Loucy (cell line): ENCODE measurements at regions not wholly inside any gene's neighbourhood (a gene's known extent, or its start where the extent isn't known, plus 50 kb on each side); places are given as distances from the start of the nearest gene placed in this dataset.

Experiments
- H2AFZ ChIP-seq: fragments of 200-600 bp; sonication (generic); 2 replicates; pipeline ENCODE4 v1.6.0; 2016; ENCODE audit warnings: antibody characterized with exemption, mild to moderate bottlenecking, low read length, moderate library complexity
- H3F3A ChIP-seq: fragments of 200-600 bp; 2 replicates; pipeline ENCODE4 v1.6.0; 2016; ENCODE audit warnings: antibody characterized with exemption, low read depth, mild to moderate bottlenecking
- H3K27me3 ChIP-seq: fragments of 200-600 bp; sonication (generic); 2 replicates; pipeline ENCODE4 v1.6.1; 2014; ENCODE audit warnings: low read length, mild to moderate bottlenecking; ENCODE audit not compliant: insufficient read depth, poor library complexity, severe bottlenecking
- H3K36me3 ChIP-seq: fragments of 200-600 bp; sonication (generic); 2 replicates; pipeline ENCODE4 v1.6.1; 2016; ENCODE audit warnings: low read length; ENCODE audit not compliant: insufficient read depth
- H3K4me1 ChIP-seq: fragments of 200-600 bp; sonication (generic); 2 replicates; pipeline ENCODE4 v1.5.1; 2014; ENCODE audit warnings: low read length, mild to moderate bottlenecking; ENCODE audit not compliant: insufficient read depth, poor library complexity, severe bottlenecking
- H3K4me2 ChIP-seq: fragments of 200-600 bp; sonication (generic); 2 replicates; pipeline ENCODE4 v1.6.0; 2014; ENCODE audit warnings: antibody characterized with exemption, low read length, low read depth, mild to moderate bottlenecking; ENCODE audit not compliant: poor library complexity, severe bottlenecking
- H3K4me3 ChIP-seq: fragments of 200-600 bp; sonication (generic); 2 replicates; pipeline ENCODE4 v1.5.1; 2014; ENCODE audit warnings: low read length, mild to moderate bottlenecking, mixed read lengths; ENCODE audit not compliant: poor library complexity, severe bottlenecking
- H3K79me2 ChIP-seq: fragments of 200-600 bp; sonication (generic); 2 replicates; pipeline ENCODE4 v1.6.1; 2014; ENCODE audit warnings: low read length; ENCODE audit not compliant: insufficient read depth
- H3K9ac ChIP-seq: fragments of 200-600 bp; sonication (generic); 2 replicates; pipeline ENCODE4 v1.6.0; 2014; ENCODE audit warnings: mild to moderate bottlenecking, low read depth, low read length, moderate library complexity; ENCODE audit not compliant: poor library complexity, severe bottlenecking
- H3K9me2 ChIP-seq: fragments of 200-600 bp; sonication (generic); replicated peaks from 2 replicates; pipeline ENCODE4 v1.6.1; 2016; ENCODE audit warnings: low read depth, low read length, mixed read lengths
- H3K9me3 ChIP-seq: fragments of 200-600 bp; sonication (generic); 2 replicates; pipeline ENCODE4 v1.6.1; 2014; ENCODE audit warnings: mild to moderate bottlenecking, antibody characterized with exemption, low read length, low read depth; ENCODE audit not compliant: insufficient read depth
- H4K20me1 ChIP-seq: fragments of 200-600 bp; sonication (generic); 2 replicates; pipeline ENCODE4 v1.6.0; 2014; ENCODE audit warnings: antibody characterized with exemption, low read length, mild to moderate bottlenecking; ENCODE audit not compliant: insufficient read depth, poor library complexity, severe bottlenecking
- CTCF ChIP-seq: fragments of 200-600 bp; sonication (generic); conservative IDR thresholded peaks from 2 replicates; pipeline ENCODE4 v1.5.1; 2014; ENCODE audit warnings: mild to moderate bottlenecking, antibody characterized with exemption, low read length
- EZH2phosphoT487 ChIP-seq: fragments of 200-600 bp; IDR thresholded peaks from 2 replicates; pipeline ENCODE4 v1.6.1; 2018; ENCODE audit warnings: antibody characterized with exemption, mild to moderate bottlenecking, moderate library complexity, borderline replicate concordance

GRCh38 chr19:34832581-34833112 is 59.6 kb upstream of the ZNF599 start:
- no peaks in the 10 kb centered on the region for H3K9me2 ChIP-seq
- no peak overlapping the region for H2AFZ ChIP-seq
- H3K9me3 ChIP-seq, result no peaks in the 10 kb centered on the region
- H3K27me3 ChIP-seq, result no peaks in the 10 kb centered on the region
- no peak overlapping the region for H3K9ac ChIP-seq
- no peaks in the 10 kb centered on the region for H3K36me3 ChIP-seq
- no peaks in the 10 kb centered on the region for H3F3A ChIP-seq
- H3K4me2 ChIP-seq, result no peak overlapping the region
- no peak for TF ChIP-seq CTCF
- no peak for TF ChIP-seq EZH2phosphoT487
- H3K4me1 ChIP-seq, result peaks cover 7% of the 10 kb centered on the region
- no peak overlapping the region for H3K4me3 ChIP-seq
- H3K79me2 ChIP-seq, result no peaks in the 10 kb centered on the region
- no peaks in the 10 kb centered on the region for H4K20me1 ChIP-seq

DNA sequence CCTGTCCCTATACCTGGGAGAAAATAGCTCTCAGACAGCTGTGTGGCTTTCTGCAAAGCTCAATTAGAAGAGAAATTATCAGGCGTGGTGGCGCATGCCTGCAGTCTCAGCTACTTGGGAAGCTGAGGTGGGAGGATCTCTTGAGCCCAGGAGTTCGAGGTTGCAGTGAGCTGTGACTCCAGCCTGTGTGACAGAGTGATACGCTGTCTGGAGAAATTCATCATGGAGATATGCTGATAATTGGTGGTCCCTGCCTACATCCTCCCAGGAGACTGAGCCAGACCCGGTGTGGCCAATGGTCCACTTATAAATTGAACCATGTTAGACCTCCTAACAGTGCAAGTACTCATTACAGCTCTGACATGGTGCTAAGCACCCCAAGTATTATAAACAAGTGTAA is 58.7 kb upstream of the ZNF599 start:
- no peak overlapping the region for H3K4me3 ChIP-seq
- H3K79me2 ChIP-seq, result no peaks in the 10 kb centered on the region
- no peaks in the 10 kb centered on the region for H3K36me3 ChIP-seq
- no peaks in the 10 kb centered on the region for H3K9me2 ChIP-seq
- H3K4me1 ChIP-seq, result no peaks in the 10 kb centered on the region
- H3F3A ChIP-seq, result no peaks in the 10 kb centered on the region
- no peaks in the 10 kb centered on the region for H3K27me3 ChIP-seq
- H3K9ac ChIP-seq, result no peak overlapping the region
- TF ChIP-seq EZH2phosphoT487 (no peak), CTCF (no peak)
- no peak overlapping the region for H2AFZ ChIP-seq
- no peaks in the 10 kb centered on the region for H4K20me1 ChIP-seq
- H3K9me3 ChIP-seq, result no peaks in the 10 kb centered on the region
- H3K4me2 ChIP-seq, result no peak overlapping the region

DNA sequence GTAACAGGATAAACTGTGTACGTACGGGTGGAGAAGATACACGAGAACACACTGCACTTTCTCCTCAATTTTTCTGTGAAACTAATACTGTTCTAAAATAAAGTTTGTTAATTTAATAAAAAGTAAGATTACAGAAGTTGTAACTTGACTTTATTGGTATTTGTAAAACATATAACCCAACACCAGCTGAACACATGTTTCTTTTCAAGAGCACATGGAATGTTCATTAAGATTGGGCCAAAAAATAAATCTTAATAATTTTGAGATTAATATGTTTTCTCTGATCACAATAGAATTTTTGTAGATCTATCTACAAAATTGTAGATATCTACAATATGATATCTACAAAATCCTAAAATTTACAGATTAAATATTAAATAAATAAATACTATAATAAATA is 55.1 kb upstream of the ZNF599 start:
- Histone ChIP-seq H3K4me3 (no peak overlapping the region), H3K36me3 (no peaks in the 10 kb centered on the region), H3K4me2 (no peak overlapping the region), H3K79me2 (no peaks in the 10 kb centered on the region), H4K20me1 (no peaks in the 10 kb centered on the region), H3K27me3 (no peaks in the 10 kb centered on the region), H3F3A (no peaks in the 10 kb centered on the region), H3K4me1 (no peaks in the 10 kb centered on the region), H2AFZ (no peak overlapping the region), H3K9me2 (no peaks in the 10 kb centered on the region), H3K9ac (no peak overlapping the region), H3K9me3 (no peaks in the 10 kb centered on the region)
- TF ChIP-seq EZH2phosphoT487 (no peak), CTCF (no peak)
